HFF-Myc (cell line): ENCODE measurements at regions not wholly inside any gene's neighbourhood (a gene's known extent, or its start where the extent isn't known, plus 50 kb on each side); places are given as distances from the start of the nearest gene placed in this dataset.

ENCODE experiments used
- DNase-seq: peaks from one replicate; pipeline ENCODE4 v3.0.0-alpha.2; 2011; ENCODE audit warnings: low read depth; ENCODE audit errors: extremely low read depth
- H3K4me3 ChIP-seq: replicated peaks from 2 replicates; pipeline ENCODE4 v1.5.1; 2011; ENCODE audit warnings: low read depth, mild to moderate bottlenecking, control low read depth, low read length
- TF ChIP-seq, protein P1 (sequence below): IDR thresholded peaks from 2 replicates; pipeline ENCODE4 v1.5.1; 2012; ENCODE audit warnings: mild to moderate bottlenecking, low read depth, low read length, control low read depth; ENCODE audit errors: missing control alignments

DNA sequence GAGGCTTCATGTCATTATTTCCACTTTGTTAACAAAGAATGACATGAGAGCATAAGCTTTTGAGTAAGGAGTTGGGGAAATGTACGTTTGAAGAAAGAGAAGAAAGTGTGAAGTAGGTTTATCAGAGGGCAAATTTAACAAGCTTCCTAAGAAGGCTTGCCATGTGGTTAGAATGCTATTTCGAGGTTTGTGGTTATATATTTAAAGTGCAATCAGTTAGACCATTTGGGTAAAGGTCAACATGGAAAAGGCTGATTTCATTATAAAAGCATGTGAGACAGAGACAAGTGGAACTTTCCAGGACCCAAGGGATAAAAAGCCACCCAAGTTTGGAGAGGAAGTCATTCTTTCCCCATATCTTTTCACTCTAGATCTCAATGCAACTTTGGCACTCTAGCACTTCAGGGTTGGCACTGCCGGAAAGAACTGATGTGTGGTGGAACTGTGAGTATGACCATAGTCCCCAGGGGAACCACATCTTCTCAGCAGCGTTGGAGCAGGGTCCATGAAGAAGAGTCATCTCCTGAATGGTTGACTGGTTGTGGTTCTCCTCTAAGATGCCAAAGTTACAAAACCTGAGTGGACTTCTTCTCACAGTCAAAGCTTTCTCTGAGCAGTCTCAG is 529.9 kb downstream of the MID1IP1 start:
- TF ChIP-seq, protein P1, sequence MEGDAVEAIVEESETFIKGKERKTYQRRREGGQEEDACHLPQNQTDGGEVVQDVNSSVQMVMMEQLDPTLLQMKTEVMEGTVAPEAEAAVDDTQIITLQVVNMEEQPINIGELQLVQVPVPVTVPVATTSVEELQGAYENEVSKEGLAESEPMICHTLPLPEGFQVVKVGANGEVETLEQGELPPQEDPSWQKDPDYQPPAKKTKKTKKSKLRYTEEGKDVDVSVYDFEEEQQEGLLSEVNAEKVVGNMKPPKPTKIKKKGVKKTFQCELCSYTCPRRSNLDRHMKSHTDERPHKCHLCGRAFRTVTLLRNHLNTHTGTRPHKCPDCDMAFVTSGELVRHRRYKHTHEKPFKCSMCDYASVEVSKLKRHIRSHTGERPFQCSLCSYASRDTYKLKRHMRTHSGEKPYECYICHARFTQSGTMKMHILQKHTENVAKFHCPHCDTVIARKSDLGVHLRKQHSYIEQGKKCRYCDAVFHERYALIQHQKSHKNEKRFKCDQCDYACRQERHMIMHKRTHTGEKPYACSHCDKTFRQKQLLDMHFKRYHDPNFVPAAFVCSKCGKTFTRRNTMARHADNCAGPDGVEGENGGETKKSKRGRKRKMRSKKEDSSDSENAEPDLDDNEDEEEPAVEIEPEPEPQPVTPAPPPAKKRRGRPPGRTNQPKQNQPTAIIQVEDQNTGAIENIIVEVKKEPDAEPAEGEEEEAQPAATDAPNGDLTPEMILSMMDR, result no peak
- H3K4me3 ChIP-seq, result no peak overlapping the region
- DNase-seq, result no peak

DNA sequence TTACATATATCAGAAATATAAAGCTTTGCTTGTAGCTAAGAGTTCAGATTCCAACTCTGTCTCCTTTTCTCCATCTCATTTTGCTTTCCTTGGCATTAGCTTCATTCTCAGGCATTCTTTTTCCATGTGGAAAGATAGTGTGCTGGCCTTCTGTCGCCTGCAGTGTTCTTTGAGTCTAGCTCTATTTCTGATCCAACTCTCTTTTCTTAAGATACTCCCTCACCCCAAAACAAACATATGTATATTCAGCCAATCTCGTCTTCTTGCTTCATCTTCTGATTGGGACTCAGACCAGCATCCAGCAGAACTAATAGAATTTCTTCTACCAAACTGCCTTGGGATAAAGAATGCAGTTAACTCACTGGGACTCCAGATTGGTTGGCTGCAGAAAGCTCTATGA is 532.2 kb downstream of the MID1IP1 start:
- no peak for DNase-seq
- H3K4me3 ChIP-seq, result no peak overlapping the region
- TF ChIP-seq, protein P1, result no peak

DNA sequence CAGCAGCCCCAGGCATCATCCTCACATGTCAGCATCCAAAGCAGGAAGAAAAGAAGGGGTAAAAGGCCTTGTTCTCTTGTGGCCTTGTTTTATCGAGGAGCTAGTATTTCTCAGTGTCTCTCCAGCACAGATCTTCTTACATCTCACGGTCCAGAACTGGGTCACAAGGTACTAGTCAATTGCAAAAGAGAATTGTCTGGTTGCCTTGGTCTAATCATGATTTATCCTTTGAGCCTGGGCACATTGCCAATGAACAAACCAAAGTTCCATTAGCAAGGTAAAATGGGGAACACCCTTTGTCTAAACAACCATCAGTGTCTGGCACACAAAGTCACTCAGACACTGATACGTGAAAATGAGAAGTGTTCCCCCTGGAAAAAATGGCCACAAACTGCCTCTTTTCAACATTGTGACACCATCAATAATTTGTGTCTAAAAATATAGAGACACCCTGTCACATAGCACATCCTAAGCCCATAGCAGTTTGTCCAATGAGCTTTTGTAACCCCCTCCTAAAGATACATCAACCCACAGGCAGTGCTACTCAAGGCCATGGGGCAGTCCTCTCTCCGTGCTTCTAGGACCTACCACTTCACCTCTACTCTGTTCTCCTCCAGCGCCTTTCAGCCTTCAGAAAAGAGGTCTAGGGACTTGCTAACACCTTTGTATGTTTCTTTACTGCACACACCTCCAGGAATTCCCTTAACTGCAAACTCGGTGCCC is 534.4 kb downstream of the MID1IP1 start:
- H3K4me3 ChIP-seq, result no peak overlapping the region
- TF ChIP-seq, protein P1, result no peak
- no peak for DNase-seq

DNA sequence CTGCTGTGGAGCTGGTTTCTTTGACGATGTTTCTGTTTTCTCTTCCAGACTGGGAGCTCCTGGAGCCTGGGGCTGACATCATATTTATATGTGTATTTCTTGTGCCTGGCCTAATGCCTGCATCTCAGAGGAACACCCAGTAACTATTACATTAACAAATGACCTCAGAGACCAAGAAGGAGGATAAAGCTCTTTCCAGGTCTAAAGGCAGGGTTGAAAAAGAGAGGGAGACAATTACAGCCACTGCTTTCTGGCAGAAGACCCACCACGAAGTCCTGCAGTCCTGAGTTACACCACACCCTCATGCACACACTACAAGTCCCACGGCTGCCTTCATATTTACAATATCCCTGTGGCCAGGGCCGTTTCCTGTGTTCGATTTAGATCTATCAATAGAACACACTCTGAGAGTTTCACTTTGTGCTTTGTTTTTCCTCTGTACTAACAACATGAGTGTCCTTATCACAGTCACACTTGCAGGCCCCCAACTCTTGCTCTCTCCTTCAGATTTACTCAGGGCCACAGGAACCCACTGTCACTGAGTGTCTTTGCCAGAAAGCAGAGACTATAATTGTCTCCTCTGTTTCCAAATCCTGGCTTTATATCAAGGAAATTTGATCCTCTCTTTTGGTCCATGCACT is 535.5 kb downstream of the MID1IP1 start:
- H3K4me3 ChIP-seq, result no peak overlapping the region
- TF ChIP-seq, protein P1, result no peak
- no peak for DNase-seq

DNA sequence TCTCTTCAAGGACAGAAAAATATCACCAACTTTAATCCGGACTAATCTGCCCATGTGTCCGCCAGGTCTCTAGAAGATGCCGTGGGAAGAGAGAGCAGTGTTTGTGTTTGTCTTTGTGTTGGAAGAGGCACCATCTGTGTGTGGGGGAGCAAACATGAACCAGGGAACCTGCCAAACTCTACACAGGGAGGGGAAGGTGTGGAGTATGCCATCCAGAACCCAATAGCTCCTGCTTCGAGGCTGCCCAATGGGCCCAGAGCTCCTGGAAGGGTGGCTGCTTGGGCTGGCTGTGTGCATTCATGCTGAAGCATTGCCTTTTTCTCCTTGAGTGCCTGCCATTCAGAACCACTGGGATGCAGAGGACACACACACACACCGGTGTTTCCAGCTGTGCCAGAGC is 536.2 kb downstream of the MID1IP1 start:
- TF ChIP-seq, protein P1, result no peak
- H3K4me3 ChIP-seq, result no peak overlapping the region
- DNase-seq, result no peak

DNA sequence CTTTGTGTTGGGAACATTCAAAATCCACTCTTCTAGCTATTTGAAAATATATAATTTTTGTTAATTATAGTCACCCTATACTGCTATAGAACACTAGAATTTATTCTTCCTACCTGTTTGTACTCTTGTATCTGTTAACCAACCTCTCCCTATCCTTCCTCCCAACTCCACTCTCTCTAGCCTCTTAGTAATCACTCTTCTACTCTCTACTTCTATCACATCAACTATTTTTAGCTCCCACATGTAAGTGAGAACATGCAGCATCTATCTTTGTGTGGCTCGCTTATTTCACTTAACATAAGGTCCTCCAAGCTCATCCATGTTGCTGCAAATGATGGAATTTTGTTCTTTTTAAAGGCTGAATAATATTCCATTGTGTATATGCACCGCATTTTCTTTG is 537.3 kb downstream of the MID1IP1 start:
- no peak overlapping the region for H3K4me3 ChIP-seq
- TF ChIP-seq, protein P1, result no peak
- DNase-seq, result no peak
